Body of pancreas (tissue), 4 donors: ENCODE measurements at regions not wholly inside any gene's neighbourhood (a gene's known extent, or its start where the extent isn't known, plus 50 kb on each side); places are given as distances from the start of the nearest gene placed in this dataset.

Source experiments
- CTCF ChIP-seq, 7 experiments: fragments of 450-650 bp in 4 of 7; fragments of 200-600 bp in 3 of 7; sonication (generic) in 3 of 7; IDR thresholded peaks; one replicate each; pipeline ENCODE4 v1.5.1; 2016 to 2019; ENCODE audit warnings: antibody characterized with exemption in 7 of 7
- POLR2A ChIP-seq, 3 donors: fragments of 450-650 bp; IDR thresholded peaks; one replicate each; pipeline ENCODE4 v1.6.1; 2016; ENCODE audit warnings: antibody characterized with exemption in 3 of 3, mild to moderate bottlenecking in 2 of 3

GRCh38 chr4:13933191-13933590 lies 305.7 kb upstream of the BOD1L1 start:
- TF ChIP-seq CTCF (IDR thresholded peaks at IDR 0.05) (no peak), POLR2A (IDR thresholded peaks at IDR 0.05) (no peak)
